ENCODE measurements at regions not wholly inside any gene's neighbourhood (a gene's known extent, or its start where the extent isn't known, plus 50 kb on each side); places are given as distances from the start of the nearest gene placed in this dataset.

DNA sequence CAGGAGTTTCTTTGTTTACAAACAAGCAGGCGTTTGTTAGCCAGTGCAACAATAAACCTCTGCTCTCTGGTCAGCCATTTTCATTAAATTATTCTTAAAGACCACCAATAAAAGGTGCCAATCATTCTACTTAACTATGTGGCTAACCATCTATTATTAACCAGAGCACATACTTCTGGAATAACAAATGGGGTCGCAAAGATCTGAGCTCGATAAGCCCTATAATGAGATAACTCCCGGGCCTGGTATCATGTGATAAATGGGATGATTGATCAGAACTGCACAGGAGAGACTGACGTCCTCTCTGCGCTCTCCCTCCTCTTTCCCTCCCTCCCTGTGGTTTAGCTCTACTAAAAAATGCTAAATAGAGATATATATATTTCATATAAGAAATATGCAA lies 488.2 kb downstream of the NTRK2 start:
- no peak for DNase-seq (ENCODE audit: low read depth, low spot score)

DNA sequence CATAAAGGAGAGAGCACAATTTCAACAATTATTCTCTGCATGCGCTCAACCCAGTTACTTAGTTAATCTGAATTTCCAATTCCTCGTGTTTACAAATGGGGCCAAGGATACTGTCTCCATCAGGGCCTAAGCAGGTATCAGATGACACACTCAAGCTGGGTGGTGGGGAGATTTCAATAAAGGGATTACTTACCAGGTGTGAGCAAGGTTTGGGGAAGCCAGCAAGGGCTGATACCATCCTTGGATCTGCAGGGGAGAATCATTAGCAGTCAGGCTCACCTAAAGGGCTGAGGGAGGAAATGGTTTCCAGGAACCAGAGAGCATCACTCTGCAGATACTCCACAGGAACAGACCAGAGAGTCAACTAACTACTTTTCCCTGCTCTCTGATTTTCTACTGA lies 487.1 kb downstream of the NTRK2 start:
- no peak for DNase-seq (ENCODE audit: low read depth, low spot score)

DNA sequence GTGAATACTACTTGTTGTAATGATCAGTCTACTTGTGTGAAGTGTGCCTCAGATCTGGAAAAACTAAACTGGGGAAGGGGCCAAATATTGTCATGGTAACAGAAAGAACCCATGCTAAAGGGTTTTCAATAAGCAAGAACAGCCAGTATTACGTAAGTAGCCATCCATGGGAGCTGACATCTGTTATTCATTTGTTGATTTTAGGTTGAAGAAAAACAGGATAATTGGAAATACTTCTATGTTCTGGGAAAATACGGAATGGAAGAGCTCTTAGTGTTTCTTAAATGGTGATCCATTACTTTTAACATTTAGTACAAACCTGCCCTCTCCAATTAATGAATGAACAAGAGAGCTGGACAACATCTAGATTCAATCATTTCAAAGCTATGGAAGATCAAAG lies 485.8 kb downstream of the NTRK2 start:
- DNase-seq (ENCODE audit: low read depth, low spot score): no peak

DNA sequence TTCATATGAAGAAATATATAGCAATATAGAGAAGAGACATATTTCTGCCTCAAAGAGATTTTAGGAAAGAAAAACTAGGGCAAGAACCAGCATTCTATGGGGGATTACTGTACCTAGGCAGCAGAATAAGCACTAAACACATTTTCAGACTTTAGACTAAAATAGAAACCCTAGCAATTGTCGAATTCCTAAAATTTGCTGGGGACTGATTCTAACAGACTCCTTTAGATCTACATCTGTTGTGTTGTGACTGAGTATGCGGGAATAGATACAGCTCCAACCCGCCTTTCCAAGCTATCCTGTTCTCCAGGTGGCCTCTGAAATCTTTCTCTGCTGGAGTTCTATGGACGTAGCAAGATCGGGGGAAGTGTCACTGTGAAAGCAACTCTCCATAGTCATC lies 482.2 kb downstream of the NTRK2 start:
- DNase-seq (ENCODE audit: low read depth, low spot score): no peak

DNA sequence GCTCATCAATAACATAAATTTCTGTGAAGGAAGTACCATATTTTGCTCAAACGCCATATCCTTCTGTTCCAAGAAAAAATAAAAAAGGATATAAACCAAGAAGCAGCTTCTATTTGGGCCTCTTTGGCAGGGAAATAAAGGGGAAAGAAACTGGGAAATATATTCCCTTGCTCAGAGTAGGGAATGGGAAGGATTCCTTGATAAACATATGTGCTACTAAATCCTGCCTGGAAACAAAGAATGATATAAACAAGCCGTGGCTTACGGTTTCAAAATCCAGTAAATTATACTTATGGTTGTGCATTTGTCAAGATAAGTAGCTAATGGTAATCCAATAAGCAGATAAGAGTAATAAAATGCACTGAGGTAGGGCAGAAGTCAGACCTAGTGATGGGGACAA lies 481.6 kb downstream of the NTRK2 start:
- no peak for DNase-seq (ENCODE audit: low read depth, low spot score)

DNA sequence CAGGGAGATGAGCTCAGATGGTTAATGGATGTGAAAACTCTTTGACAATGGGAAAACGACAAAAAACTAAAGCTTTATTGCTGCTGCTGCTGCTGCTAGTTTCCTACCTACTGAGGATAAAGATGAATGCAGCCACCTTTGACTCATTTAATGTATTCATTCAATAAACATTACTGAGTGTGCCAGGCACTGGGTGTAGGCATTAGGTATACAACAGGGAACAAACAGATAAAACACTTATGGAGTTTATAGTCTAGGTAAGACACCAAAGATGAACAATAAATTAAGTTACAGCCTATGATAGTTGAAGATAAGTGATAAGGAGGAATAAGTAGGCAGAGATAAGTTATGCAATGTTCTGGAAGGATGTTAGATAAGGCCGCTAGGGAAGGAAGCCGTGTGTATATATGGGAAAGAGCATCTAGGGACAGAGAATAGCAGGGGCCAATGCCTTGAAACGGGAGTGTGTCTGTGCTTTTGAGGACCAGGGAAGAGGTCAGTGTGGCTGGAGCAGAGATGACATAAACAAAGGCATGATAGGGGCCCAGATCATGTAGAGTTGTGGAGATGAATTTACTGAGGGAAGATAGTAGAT lies 477.6 kb downstream of the NTRK2 start:
- no peak for DNase-seq (ENCODE audit: low read depth, low spot score)

DNA sequence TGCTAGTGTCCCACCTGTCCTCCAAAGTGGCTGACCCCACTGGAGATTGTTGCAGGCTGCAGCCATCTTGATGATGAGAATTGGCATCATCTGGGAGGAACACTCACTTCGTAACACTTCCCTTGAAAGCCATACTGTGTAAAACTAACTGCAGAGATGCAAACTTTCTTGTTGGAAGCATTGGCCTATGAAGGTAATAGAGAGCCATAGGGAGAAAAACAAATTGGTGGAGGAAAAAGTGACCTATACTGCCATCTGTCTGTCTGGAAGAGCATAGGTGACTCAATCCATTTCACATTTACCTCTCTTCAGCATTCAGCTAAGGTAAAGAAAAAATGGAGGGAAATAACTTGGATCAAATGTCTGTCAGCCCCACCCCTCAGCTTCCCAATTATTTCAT lies 473.4 kb downstream of the NTRK2 start:
- DNase-seq (ENCODE audit: low read depth, low spot score): no peak

DNA sequence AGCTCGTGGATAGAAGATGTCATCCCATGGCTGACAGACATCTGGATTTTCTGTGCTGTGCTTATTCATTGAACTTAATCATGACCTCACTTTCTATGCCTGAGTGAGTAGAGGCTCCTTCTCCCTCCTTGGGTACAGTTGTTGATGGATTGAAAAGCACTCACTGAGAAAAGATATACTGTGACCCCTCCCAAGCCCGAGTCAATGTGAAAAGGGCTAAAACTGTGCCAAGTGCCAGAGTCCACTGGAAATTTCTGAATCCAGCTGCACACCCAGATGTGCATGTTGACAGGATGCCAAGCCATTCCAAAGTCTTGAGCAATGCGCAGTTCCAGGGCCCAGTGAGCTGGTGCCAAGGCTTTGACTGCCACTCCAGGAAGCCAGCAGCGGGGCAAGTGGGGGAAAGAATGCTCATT lies 473.0 kb downstream of the NTRK2 start:
- DNase-seq (ENCODE audit: low read depth, low spot score): no peak

DNA sequence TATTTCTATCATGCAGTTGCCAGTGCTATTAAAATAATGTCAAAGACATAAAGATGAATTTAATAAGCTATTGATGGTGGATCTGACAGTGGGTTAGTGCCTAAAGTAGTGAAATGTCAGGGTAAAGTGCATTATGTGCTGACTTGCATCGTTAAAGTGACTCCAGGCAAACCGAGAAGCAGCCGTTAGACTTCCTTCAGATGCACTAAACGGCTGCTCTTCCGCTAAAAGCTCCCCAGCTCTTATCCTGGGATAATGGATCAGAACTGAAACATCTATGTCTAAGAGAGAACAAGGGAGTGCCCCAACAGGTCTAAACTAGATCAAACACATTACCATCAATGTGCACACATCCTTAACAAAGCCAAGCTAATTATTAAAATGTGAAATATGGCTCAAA lies 468.2 kb downstream of the NTRK2 start:
- no peak for DNase-seq (ENCODE audit: low read depth, low spot score)

DNA sequence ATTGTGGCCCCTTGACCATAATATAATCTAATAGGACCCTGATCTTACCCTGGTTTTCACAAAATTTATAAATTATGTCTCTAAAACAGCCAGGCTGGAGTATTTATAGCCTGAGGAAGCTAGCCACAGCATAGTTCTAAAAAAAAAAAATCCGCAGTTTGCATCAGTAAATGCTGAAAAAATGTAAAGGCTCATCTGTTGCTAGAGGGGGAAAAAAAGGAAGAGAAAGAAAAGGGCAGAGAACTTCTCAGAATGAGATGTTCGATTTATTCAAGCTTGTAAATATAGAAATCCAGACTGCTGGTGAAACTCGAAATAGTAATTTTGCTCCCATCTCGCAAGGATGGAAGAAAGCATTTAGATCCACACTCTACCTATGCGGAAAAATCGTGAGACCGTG lies 467.5 kb downstream of the NTRK2 start:
- no peak for DNase-seq (ENCODE audit: low read depth, low spot score)

DNA sequence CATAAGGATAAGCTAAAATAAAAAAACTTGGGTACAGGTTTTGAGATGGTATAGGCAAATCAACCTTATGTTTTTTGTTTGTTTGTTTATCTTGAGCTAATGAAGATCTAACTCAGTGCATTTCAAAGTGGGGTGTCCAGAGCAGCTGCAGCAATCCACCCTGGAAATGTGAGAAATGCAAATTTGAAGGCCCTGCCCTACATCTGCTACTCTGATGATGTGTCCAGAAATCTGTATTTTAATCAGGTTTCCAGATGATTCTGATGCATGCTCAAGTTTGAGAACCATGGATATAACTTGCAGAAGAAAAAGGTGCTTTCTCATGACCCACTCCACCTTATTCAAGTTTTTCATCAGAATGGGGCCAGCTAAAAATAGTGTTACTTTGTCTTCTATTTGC lies 467.0 kb downstream of the NTRK2 start:
- no peak for DNase-seq (ENCODE audit: low read depth, low spot score)

DNA sequence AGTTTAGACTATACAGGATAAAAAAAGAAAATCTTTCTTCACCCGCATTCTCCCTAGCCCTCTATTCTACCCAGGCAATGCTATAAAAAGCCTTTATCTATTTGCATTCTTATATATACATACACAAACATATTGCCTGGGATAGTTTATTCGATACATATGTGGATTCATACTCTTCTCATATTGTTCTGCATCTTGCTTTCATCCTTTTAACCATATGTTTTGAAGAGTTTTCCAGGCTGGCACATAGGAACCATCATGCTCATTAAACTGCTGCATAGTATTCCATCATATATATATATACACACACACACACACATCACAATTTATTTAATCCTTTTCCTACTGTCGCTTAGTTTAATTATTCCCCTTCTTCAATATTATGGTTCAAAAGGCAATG lies 461.2 kb downstream of the NTRK2 start:
- DNase-seq (ENCODE audit: low read depth, low spot score): no peak

DNA sequence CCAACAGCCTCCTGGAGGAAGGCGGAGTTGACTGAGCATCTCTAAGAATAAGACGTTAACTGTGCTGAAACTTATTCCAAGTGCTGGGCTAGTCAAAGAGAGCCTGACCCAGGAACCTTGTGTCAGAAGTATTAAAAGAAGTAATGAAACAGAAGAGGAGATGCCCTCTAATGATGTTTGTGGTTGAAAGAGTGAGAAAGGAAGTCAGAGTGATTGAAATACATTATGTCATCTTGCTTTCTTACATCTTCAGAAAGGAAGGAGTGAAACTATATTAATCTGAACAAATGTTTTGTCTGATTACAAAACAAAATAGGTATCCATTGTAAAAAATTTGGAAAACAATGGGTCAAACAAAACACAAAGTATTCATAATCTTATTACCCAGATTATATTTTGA lies 460.7 kb downstream of the NTRK2 start:
- DNase-seq (ENCODE audit: low read depth, low spot score): no peak

DNA sequence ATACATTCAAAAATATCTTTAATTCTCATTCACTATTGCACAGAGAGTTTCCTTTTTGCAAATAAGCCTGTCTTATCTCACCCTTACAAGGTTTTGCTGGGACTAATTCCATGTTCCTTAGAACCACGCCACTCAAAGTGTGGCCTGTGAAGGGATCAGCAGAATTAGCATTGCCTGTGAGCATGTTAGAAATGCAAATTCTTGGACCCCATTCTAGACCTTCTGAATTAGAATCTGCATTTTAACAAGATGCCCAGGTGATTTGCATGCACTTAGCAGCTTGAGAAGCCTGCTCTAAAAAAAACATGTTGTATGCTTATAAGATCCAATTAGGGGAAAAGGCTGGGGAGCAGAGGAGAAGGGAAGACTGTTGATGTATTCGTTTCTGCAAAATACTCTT lies 460.0 kb downstream of the NTRK2 start:
- no peak for DNase-seq (ENCODE audit: low read depth, low spot score)

DNA sequence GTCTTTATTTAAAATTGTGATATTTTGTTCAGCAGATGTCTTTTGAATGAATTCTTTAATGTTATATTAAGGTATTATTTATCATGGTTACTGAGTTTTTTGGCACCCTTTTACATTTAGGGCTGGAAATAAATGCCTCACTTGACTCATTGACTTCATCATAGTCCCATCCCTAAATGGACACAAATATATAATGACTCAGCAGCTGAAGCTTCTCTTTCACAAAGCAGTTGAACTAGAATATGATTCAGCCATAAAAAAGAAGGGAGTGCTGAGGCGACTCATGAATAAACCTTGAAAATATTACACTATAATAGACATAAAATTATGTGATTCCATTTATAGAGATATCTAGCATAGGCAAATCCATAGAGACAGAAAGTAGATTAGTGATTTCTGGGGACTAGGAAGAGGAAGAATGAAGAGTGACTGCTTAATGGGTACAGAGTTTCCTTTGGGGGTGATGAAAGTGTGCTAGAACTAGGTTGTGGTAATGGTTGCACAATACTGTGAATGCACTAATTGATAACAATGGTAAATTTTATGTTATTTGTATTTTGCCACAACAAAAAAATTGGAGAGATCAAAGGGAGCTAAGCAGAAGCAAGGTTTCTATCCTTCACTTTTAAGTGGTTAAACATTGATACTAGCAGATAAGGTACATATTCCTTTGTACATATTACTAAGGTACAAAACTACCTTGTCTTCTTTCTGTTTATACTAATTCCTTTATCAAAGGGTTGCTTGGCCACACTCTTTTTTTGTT lies 449.6 kb downstream of the NTRK2 start:
- DNase-seq (ENCODE audit: low read depth, low spot score): no peak

DNA sequence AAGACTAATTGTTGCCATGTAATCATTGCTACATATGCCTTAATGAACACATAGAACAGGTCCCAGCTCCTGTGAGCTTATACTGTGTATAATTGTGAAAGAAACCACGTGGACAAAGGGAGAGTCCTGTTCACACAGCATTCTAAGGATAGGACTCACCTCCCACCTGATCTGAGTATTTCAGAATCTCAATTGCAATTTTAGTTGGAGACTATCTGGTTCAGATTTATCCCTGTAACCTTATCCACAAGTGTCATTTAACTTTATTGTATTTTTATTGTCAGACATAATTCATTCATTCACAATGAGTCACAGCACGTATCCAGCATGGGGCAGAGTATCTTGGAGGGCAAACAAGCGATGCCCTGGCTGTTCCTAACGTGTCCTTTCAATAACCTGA lies 448.3 kb downstream of the NTRK2 start:
- DNase-seq (ENCODE audit: low read depth, low spot score): no peak

DNA sequence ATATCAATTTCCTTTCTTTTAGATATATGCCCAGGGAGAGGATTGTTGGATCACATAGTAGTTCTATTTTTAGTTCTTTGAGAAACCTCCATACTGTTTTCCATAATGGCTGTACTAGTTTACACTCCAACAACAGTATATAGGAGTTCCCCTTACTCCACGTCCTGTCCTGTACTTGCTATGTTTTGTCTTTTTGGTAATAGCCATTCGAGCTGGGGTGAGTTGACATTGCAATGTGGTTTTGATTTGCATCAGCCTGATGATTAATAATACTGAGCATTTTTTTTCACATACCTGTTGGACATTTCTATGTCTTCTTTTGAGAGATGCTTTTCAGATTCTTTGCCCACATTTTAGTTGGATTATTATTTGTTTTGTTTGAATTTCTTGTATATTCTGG lies 445.9 kb downstream of the NTRK2 start:
- DNase-seq (ENCODE audit: low read depth, low spot score): no peak

DNA sequence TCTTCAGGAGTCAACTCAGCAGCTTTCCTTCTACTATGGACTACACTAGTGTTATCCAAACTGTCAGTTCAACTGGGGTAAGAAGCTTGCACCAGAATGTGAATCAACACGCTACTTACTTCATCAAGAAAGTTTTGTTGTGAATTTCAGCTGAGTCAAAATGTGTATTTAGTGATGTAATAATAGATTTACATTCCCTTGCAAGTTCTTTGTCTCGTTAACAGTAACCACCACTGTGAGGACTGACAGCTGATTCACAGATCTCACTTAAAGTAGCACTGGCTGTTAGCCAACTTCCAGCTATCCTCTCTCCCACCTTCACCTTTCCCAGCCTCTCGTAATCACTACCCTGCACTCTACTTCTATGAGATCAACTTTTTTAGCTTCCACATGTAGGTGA lies 445.3 kb downstream of the NTRK2 start:
- DNase-seq (ENCODE audit: low read depth, low spot score): no peak

DNA sequence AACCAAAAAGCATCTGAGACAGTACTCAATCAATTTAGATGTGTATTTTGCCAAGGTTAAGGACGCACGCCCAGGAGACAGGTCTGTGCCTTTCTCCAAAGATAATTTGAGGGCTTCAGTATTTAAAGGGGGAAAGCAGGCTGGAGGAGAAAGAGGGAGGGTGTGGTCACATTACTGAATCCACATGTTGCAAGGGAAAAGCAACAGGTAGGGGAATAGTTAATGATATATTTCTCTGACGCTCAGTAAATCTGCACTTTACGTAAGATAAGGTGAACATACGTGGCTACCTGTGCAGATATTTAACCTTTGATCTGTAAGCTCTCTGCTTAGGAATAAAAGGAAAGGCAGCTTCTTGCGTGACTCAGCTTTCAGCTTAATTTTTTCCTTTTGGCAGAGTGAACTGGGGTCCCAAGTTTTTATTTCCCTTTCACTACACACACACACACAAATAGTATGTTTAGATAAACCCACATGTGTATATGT lies 443.4 kb downstream of the NTRK2 start:
- no peak for DNase-seq (ENCODE audit: low read depth, low spot score)

DNA sequence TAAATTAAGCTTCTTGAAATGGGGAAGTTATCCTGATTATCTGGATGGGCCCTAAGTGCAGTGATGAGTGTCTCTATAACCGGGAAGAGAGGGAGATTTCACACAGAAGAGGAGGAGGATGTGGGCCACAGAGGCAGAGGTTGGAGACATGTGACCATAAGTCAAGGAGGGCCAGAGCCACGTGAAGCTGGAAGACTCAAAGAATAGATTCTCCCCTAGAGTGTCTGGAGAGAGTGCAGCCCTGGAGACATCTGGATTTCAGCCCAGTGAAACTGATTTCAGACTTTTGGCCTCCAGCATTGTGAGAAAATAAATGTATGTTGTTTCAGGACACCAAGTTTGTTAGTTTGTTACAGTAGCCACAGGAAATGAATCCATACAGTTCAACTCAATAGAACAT lies 442.9 kb downstream of the NTRK2 start:
- DNase-seq (ENCODE audit: low read depth, low spot score): no peak

DNA sequence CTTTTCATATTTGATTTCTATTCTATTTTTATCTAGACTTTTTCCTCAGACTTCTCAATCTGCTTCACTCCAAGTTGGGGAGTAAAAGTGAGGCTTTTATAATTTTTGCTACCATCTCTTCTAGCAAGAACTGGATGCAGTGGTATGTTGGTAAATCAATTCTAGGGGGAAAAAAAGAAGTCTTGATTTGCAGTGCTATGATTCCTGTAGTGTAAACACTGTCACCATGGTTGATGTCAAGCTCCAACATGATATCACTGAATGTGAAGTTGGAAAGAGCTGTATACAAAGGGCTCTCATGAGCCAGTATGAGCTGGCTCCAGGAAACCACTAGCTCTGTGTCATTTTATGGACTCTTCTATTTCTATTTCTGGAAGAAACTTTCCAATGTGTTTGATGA lies 439.2 kb downstream of the NTRK2 start:
- DNase-seq (ENCODE audit: low read depth, low spot score): no peak

DNA sequence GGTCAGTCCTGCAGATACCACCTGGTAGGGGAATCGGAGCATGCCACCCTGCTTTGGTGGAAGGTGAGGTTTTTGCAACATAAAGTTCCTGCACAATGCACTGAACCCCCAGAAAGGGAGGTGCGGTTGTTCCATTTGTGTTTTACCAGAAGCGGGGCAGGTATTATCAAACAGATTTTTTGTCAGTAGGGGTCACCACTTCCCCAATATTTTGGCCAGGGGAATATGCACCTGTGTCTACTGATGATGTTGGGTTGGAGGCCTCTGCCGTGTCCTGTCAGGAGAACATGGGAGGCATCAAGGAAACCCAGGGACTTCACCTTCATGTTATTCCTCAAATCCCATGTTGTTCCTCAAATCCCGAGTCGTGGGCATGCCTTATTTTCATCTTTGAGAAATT lies 438.7 kb downstream of the NTRK2 start:
- DNase-seq (ENCODE audit: low read depth, low spot score): no peak

DNA sequence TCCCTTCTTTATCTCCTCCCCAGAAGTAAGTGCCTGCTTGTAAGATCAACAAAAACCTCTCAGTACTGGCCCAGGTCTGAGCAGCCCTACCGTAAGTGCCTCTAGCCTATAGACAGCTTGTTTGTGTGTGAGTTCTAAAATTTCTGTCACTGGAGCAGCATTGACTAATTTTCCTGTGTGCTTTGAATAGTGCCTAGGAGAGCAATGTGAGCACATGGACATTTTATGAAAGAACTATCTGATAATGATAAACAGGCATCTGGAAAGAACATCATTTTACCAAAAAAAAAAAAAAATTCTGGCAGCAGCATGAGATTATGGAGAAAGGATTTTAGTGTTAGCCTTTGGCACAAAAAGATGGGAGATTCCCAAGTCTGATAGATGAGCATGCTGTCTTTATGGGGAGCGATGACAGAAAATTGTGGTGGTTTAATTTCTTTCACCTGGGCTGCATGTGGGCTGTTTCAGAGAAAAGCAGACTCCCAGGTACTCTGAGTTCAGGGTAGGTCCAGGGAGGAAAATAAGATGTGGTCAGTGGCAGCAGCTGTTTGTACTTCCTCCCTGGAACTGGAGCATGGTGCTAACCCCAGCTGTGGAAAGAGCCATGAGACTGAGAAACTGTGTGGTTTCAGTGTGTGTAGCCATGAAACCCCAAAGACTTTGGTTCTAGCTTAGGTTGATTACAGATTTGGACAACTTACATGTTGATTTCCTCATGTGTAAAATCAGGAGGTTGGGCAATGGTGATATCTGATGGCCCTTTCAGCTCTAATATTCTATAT lies 419.9 kb downstream of the NTRK2 start:
- DNase-seq (ENCODE audit: low read depth, low spot score): no peak

Data from ELF-1 (cell line).